GM21528 (cell line): ENCODE measurements at regions not wholly inside any gene's neighbourhood (a gene's known extent, or its start where the extent isn't known, plus 50 kb on each side); places are given as distances from the start of the nearest gene placed in this dataset.
"Not testable (repeated sequence)": the region's sequence is repeated elsewhere in the genome, so short reads cannot be mapped to it uniquely, and the experiment has no call there.

Experiments used
- ATAC-seq: cut with Tn5 transposase; IDR thresholded peaks from one replicate; pipeline ENCODE4 v1.9.1; 2021; ENCODE audit warnings: mild to moderate bottlenecking, moderate library complexity; ENCODE audit not compliant: unreplicated experiment, low FRiP score

- not testable (repeated sequence) for ATAC-seq
Measured at GRCh38 chrX:138777908-138778575, 66.5 kb upstream of the FGF13 start.

GRCh38 chrX:138777230-138777629 lies 65.7 kb upstream of the FGF13 start:
- ATAC-seq, result no peak

GRCh38 chrX:138775517-138775916 lies 64.0 kb upstream of the FGF13 start:
- ATAC-seq, result no peak

GRCh38 chrX:138771047-138771446 lies 59.5 kb upstream of the FGF13 start:
- ATAC-seq, result no peak

GRCh38 chrX:138769918-138770317 lies 58.4 kb upstream of the FGF13 start:
- no peak for ATAC-seq

GRCh38 chrX:138765051-138765450 lies 53.5 kb upstream of the FGF13 start:
- no peak for ATAC-seq

- no peak for ATAC-seq
Measured at GRCh38 chrX:138763761-138764160, 52.2 kb upstream of the FGF13 start.

GRCh38 chrX:138761380-138761779 lies 49.9 kb upstream of the FGF13 start:
- ATAC-seq, result no peak
